GM21825 (cell line): ENCODE measurements at regions not wholly inside any gene's neighbourhood (a gene's known extent, or its start where the extent isn't known, plus 50 kb on each side); places are given as distances from the start of the nearest gene placed in this dataset.

ENCODE experiments used
- ATAC-seq: cut with Tn5 transposase; IDR thresholded peaks from one replicate; pipeline ENCODE4 v1.9.1; 2021; ENCODE audit warnings: mild to moderate bottlenecking, moderate library complexity; ENCODE audit not compliant: unreplicated experiment

GRCh38 chr1:55374801-55375616 lies 159.8 kb upstream of the USP24 start:
- no peak for ATAC-seq

GRCh38 chr1:55374216-55374615 lies 159.1 kb upstream of the USP24 start:
- ATAC-seq, result no peak

- ATAC-seq, result no peak
These were observed 154.3 kb upstream of the USP24 start for GRCh38 chr1:55369474-55369873.

GRCh38 chr1:55368698-55369097 lies 153.5 kb upstream of the USP24 start:
- ATAC-seq, result no peak

GRCh38 chr1:55367273-55367672 lies 152.1 kb upstream of the USP24 start:
- no peak for ATAC-seq

- ATAC-seq, result no peak
These were observed 149.1 kb upstream of the USP24 start for GRCh38 chr1:55364216-55364615.

GRCh38 chr1:55363268-55363667 lies 148.1 kb upstream of the USP24 start:
- ATAC-seq, result no peak

GRCh38 chr1:55362558-55362957 lies 147.4 kb upstream of the USP24 start:
- no peak for ATAC-seq

GRCh38 chr1:55359611-55360010 lies 144.4 kb upstream of the USP24 start:
- no peak for ATAC-seq

- ATAC-seq, result no peak
These were observed 143.4 kb upstream of the USP24 start for GRCh38 chr1:55358581-55358980.

- no peak for ATAC-seq
These were observed 140.4 kb upstream of the USP24 start for GRCh38 chr1:55355549-55355948.

- no peak for ATAC-seq
These were observed 138.8 kb upstream of the USP24 start for GRCh38 chr1:55353707-55354620.

GRCh38 chr1:55352811-55353180 lies 137.6 kb upstream of the USP24 start:
- no peak for ATAC-seq

GRCh38 chr1:55352080-55352810 lies 137.1 kb upstream of the USP24 start:
- no peak for ATAC-seq

- ATAC-seq, result no peak
These were observed 133.2 kb upstream of the USP24 start for GRCh38 chr1:55348356-55348755.

GRCh38 chr1:55347866-55348265 lies 132.7 kb upstream of the USP24 start:
- no peak for ATAC-seq

- no peak for ATAC-seq
These were observed 131.9 kb upstream of the USP24 start for GRCh38 chr1:55347041-55347440.

GRCh38 chr1:55346586-55346985 lies 131.4 kb upstream of the USP24 start:
- no peak for ATAC-seq

GRCh38 chr1:55339681-55340080 lies 124.5 kb upstream of the USP24 start:
- ATAC-seq, result no peak

- no peak for ATAC-seq
These were observed 123.3 kb upstream of the USP24 start for GRCh38 chr1:55338448-55338820.

- peak; percentile 78 for ATAC-seq
These were observed 122.8 kb upstream of the USP24 start for GRCh38 chr1:55337801-55338447.
